ENCODE measurements at regions not wholly inside any gene's neighbourhood (a gene's known extent, or its start where the extent isn't known, plus 50 kb on each side); places are given as distances from the start of the nearest gene placed in this dataset.
A peak's percentile ranks its signal among the peaks of the same experiment; 100 is the strongest.

DNA sequence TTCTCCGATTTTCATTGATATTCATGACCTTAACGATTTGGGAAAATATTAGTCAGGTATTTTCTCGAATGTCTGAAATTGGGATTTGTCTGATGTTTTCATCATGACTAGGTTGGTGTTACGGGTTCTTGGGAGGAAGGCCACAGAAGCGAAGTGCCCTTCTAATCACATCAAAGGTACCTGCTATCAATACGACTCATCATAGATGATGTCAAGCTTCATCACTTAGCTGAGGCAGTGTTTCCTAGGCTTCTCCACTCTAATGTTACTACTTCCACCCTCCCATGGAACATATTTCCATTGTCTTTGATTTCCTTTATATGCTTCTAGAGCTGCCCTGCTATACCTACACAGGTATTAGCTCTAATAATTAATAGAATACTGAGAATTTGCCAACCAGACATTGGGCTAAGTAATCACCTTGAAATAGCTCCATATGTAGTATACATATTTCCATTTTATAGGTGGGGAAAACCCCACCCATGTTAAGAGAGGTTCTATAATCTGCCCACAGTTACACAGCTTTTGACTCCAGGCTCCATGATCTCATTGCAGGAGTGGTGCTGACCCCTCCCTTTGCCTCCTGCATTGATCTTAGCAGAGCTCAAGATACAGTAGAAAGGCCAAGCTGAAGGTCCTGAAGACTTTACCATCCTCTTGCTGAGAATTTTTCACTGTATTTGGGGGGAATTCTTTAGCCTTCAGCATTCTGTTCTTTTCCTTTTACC lies 238.6 kb upstream of the ADAMTSL1 start:
- DNase-seq: no peak

DNA sequence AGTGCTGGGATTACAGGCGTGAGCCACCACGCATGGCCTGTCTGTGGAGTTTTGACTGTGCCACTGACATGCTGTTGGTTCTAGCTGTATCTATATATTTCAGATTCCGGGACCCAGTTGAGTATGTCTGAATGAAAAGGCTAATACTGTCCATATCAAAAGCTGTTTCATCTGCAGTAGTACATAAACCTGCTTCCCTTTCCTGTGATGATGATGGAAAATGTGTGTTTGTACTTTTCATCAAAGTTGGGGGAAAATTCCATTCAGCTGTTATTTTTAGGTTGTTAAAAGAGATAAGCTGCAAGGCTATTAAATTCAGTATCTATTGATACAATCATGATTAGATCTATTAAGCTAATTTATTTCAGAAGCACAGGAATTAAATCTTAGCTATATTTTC lies 237.6 kb upstream of the ADAMTSL1 start:
- no peak for DNase-seq

DNA sequence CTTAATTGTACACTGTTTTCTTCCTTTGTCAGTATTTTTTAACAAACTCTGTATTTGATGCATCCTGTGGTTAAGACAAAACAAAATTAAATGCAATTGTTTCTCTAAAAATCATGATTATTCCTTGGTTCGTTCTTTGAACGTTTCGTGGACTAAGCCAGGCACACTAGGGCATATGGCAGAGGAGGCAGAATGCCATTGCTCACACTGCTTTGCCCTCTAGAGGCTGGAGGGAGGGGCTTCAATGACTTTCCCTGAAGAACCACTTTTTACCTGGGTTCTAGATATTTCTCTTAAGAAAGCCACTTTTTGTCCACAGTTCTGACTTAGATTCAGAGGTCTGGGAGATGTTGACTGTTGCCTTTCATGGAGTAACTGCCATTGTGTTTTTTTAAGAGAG lies 236.2 kb upstream of the ADAMTSL1 start:
- no peak for DNase-seq

DNA sequence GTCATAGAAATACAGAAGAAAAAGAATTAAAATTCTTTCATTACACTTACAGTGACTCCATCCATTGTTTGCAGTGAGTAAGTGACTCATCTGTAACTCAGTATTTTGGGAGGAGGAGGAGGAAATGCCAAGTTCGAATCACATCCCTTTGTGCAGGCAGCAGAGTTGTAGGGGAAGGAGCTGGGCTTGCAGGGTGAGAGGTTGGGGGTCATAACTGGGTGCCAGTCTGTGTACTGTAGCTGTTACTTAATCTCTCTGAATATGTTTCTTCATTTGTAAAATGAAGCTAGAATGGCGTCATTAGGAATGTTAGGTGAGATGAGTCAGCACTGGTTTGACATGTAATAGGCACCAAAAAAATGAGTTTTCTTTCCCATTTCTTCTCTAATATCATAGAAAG lies 235.7 kb upstream of the ADAMTSL1 start:
- no peak for DNase-seq

DNA sequence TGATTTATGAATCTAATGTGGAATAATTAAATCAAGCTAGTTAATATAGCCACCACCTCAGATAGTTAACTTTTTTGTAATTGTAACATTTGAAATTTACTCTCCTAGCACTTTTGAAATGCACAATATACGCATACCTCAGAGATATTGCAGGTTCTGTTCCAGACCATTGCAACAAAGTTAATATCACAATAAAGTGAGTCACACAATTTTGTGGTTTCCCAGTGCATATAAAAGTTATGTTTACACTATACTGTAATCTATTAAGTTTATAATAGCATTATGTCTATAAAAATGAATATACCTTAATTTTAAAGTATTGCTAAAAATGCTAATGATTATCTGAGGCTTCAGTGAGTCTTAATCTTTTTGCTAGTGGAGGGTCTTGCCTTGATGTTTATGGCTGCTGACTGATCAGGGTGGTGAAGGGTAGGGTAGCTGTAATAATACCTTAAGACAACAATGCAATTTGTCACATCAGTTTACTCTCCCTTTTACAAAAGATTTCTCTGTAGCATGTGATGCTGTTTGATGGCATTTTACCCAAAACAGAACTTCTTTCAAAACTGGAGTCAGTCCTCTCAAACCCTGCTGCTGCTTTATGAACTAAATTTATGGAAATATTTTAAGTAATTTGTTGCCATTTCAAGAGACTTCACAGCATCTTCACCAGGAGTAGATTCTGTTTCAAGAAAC lies 235.1 kb upstream of the ADAMTSL1 start:
- DNase-seq: no peak

DNA sequence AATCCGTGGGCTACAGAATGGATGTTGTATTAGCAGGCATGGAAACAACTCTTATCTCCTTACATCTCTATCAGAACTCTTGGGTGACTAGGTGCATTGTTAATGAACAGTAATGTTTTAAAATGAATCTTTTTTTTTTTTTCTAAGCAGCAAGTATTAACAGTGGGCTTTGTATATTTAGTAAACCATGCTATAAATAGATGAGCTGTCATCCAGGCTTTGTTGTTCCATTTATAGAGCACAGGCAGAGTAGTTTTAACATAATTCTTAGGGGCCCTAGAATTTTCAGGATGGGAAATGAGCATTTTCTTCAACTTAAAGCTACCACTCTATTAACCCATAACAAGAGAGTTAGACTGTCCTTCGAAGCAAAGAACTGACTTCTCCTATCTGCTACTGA lies 233.7 kb upstream of the ADAMTSL1 start:
- no peak for DNase-seq

DNA sequence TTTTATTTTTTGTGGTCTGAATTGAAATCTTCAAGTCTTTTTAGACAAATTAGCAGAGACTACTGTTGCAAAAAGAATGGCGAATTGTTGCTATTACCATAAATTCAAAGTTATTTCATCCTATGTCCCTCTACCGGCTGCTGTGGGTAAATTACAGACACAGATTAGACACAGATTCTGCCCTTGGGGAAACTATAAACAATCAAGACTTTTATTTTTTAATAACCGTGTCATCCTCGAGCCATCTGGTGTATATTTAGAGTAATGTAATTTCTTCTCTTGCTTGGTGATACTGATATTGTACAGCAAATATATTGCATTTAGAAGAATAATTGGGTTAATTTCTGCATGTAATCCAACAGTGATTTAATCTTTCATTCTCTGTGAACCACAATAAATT lies 228.0 kb upstream of the ADAMTSL1 start:
- DNase-seq: peak; percentile 37

DNA sequence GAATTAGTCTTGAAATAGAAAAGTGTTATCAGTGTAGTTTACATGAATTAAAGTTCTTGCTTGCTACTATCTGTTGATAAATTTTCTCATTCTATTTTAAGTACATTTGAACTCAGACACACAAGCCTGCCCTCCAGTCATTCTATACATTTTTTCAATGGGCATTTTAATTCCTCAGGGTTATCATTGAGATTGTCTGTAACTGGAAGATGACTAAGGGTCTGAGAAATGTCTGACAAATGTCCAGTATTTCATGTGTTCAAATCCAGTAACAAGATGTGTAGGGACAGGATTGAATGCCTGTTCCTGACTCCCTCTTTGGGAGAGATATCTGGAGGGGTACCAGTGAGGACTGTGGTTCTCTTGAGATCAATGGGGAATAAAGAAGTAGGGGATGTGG lies 223.9 kb upstream of the ADAMTSL1 start:
- DNase-seq: no peak

DNA sequence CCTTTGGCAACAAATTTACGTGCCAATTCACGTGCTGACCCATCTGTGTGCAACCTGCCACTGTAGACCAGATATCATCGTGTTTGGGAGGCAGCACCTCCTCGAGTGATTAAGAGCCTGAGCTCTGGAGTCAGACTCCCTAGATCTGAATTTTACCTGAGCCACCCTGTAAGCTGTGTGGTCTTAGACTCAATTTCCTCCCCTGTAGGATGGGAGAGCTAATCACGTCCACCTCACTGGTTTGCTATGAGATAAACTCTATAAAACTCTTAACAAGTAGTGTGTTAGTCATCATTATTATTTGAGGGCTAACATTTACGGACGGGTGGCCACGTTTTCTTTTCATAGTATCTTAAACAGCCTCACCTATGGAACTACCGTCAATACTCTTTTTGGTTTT lies 220.0 kb upstream of the ADAMTSL1 start:
- DNase-seq: no peak

DNA sequence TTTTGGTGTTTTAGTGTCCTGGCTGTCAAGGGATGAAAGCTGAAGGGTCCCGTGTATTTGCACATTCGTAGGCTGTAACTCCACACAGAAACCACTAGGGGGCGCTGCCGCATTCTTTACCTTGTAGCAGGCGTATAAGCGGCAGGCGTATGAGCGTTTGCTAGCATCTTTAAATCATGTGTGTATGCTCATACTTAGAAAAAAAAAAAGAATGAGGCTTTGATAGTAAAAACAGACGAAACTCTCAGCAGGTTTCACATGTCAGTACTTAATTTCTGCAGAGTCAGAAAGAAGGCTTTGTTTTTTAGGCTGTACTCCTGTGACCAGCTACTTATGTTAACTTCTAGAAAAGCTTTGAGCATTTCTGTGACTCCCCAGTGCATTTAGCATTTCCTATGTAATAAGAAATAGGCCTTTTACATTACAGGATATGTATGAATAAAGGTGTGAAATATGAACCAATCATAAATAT lies 218.8 kb upstream of the ADAMTSL1 start:
- peak; percentile 92 for DNase-seq

DNA sequence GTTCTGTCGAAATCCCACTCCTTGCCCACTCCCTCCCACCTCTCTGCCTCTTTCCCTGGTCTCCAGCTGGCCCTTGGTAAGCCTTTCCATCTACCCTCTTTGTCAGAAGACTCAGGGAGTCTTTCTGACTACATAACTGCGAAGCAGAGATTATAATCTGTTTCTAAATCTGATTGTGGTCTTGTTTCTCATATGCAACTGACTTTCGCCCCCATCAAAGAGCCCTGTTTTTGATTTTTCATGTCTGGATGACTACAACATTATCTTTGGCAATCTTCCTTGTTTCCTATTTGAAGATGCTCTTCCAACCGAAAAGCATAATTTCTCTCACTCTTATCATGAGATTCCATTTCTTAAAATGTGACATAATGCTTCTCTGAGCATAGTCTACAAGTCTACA lies 218.2 kb upstream of the ADAMTSL1 start:
- no peak for DNase-seq

DNA sequence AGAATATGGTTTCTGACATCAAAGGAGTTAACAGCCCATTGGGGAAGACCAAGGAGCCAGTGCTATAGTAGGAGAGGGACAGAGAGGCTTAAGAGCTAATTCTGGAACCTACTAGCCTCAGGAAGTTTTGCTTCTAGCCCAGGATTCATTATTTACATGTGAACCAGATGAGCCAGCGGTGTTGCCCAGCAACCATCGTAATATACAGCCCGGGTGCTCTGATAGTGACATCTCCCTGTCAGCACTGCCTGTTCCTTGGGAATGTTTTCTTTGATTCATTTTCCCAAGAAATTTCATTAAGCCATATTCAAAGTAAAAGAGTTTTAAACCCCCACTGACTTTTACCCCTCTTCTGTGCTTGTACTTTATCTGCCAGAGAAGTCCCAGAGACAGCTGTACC lies 217.4 kb upstream of the ADAMTSL1 start:
- peak; percentile 57 for DNase-seq

DNA sequence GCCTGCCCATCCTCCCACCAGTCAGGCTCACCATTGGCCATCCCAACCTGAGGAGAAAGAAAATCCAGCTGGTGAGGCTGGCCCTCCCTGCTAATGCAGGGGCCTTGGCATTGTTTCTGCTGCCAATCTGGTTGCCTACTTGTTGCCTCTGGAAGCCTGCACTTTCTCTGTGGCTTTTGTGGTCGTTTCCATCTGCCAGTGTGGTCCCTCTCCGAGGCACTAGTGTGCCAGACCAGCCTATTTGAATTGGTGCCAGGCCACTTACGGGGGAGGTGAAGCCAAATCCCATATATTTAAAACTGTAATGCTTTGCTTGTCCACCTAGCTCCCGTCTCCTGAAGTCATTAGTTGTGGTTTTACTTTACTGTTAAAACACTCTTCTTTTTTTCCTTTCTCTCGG lies 213.4 kb upstream of the ADAMTSL1 start:
- no peak for DNase-seq

DNA sequence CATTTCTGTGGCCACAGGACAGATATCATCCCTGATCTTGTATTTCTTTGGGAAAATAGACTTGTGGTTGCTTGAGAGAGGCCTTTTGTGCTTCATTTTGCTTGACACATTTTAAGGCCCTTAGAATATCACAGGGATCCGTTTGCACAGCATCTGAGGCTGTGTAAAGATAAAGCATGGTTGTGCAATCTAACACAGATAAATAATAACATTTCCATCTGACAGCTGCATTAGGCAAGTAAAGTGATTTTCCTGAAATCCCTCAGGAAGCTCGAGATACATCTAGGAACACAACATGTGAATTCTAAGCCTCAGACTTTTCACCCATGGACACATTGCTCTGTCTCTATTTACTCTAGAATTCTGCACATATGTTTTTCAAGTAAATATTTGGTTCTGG lies 212.8 kb upstream of the ADAMTSL1 start:
- peak; percentile 19 for DNase-seq

DNA sequence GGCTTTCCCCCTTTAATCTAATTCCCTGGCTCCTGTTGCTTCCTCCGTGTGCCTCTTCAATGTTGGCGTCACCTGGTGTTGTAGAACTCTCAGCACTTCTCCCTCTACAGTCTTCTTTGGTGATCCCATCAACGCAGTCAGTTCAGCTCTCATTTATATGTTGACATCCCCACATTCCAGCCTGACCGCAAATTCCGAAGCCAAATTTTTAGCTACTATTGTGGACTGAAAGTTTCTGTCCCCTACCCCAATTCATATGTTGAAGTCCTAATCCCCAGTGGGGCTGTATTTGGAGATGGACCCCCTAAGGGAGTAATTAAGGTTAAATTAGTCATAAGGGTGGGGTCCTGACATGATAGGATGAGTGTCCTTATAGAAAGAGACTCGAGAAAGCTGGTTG lies 210.6 kb upstream of the ADAMTSL1 start:
- no peak for DNase-seq

DNA sequence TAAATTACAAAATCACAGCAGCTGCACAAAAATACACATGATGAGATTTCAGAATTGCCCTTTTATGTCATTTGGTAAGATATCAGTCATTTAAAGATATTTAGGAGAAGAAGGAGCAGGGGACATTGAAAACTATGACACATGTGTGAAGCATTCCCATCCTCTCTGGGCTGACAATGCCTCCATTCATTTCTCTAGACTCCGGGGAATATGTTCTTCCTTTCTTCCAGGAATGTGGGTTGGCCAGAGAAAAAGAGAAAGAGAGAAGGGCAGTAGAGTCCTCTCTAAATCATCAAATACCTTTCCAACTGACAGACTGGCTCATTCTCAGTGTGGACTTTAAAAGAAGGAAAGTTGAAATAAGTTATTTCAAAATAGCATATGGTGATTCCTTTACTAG lies 205.6 kb upstream of the ADAMTSL1 start:
- DNase-seq: peak; percentile 39

DNA sequence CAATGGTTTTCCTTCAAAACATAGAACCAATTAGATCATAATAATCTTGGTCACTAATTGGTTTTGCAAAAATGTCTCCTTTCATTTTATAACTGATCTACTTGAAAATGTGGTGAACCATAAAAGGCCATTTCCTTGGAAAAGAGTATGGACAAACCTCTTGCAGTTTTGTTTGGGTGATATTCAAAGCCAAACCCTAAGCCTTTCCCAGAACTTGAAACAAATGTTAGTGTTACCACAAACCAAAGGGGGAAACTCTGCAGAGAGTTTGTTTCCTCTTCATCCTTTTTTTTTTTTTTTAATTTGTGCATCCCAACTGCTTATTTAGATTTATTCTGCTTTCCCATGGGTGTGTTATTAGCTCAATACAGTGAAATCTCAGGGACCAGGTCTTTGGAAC lies 204.4 kb upstream of the ADAMTSL1 start:
- no peak for DNase-seq

DNA sequence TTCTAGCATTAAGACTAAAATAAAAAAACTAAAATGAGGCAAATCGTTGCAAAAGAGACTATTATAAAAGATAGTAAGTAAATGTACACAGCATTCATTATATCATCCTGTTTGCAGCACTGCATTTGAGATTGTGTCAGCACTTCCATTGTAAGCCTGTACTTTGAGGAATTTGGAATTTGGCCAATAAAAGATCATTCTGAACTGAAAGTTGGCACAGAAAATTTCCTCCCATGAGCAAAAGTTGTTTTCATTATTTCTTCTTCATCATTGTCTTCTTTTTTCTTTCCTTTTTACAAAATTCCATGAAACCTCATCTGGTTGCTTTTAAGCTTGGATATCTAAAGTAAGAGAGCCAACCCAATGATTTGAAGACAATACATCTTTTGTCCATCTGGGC lies 199.3 kb upstream of the ADAMTSL1 start:
- DNase-seq: peak; percentile 91

DNA sequence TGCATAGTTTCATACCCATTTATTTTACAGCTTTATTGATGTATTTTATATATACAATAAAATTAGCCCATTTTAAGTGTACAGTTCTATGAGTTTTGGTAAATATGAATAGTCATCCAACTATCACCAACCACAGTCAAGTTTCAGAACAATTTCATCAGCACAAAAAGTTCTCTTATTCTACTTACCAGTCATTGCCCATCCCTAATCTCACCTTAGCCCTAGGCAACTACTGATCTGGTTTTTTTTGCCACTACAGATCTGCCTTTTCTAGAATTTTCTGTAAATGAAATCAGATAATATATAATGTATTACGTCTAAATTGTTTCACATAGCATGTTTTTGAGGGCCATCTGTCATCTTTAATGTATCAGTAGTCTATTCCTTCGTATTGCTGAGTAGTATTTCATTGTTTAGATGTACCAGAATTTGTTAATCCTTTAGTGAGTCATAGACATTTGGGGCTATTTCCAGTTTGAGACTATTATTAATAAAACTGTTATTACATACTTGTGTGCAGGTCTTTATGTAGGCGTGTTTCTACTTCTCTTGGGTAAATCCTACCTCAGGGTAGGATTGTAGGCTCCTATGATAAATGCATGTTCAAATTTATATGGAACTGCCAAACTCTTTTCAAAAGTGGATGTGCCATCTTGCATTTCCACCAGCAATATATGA lies 198.5 kb upstream of the ADAMTSL1 start:
- no peak for DNase-seq

DNA sequence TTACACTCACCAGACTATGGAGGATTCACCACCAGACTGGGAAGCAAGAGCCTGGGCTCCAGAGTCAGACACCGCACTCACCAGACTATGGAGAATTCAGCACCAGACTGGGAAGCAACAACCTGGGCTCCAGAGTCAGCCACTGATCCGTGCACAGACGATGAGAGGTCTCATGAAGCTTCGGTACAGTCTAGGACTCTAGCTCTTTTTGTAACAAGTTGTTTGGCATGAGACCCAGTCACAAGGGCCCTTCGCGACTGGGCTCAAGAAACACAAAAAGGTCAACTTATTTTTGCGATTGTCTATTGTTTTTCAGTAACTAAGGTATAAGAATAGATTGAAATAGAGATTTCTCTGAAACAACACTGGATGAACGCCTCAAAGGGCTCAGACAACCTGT lies 192.7 kb upstream of the ADAMTSL1 start:
- DNase-seq: no peak

DNA sequence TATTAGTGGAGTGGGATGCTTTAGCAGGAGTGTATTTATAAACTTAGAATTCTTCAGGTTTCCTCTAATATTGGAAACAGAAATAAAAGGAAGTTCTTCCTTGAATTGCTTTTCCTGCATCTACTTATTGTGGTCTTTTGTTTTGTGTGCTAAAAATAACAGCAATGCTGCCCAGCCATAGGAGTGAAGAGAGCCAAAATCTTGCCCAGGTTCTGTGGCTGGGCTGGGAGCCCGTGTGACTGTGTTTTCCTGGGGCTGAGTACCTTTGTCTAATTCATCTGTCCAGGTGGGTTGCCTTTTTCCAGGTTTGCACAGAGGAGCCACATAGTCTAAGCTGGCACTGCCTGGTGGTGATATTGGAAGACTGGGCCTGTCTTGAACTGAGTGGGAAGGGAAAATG lies 179.7 kb upstream of the ADAMTSL1 start:
- DNase-seq: no peak

DNA sequence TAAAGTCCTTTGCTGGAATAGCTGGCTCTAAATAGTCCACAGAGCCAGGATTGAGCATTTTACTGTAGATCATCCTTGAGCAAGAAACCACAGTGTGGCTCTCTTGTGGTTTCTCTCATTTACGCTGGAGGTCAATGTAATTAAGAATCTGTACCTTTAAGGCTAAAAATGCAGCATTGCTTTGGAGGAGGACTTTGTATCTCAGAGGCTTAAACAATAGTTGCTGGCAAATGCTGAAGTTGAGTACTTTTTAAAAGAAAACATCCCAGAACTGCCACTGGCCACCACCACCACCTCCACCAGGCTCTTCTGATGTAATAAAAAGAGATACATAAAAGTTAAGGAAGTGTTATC lies 177.3 kb upstream of the ADAMTSL1 start:
- DNase-seq: no peak

DNA sequence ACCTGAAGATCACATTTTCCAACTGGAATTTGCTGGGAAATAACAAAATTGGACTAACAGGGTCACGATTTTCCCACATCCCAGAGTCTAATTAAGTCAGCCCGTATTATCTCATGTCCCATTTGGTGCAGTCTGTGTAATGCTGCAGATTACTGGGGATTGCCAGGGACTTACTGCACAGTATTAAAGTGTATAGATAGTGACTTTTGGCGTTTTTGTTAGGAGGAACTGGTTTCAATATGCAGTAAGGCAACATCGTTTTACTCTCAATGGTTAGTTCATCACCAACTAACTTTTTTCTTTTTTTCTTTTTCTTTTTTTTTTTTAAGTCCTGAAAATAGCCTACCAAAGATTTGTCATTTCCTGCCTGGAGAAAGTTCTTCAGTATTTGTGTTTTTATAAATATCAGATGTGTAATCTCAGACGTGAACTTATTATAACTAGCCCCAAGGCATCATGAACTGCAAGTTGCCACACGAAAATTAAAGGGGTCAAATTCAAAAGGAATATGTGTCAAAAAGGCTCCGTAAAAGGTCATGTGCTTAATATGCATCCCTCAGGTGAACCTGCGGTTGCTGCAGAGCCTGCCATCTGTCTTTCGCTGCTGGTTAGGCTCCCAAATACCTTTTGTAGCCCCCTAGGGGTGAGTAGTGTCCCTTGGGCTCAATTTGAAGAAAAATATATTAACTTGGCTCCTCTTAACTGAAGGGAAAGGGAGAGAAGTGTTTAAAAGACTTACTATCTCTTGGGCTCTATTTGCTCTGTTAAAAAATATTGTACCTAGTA lies 176.7 kb upstream of the ADAMTSL1 start:
- DNase-seq: peak; percentile 53

Data from skin of body (tissue), 1 donor.